Retinal pigment epithelial cell (primary cell): ENCODE measurements at regions not wholly inside any gene's neighbourhood (a gene's known extent, or its start where the extent isn't known, plus 50 kb on each side); places are given as distances from the start of the nearest gene placed in this dataset.

Experiments used
- DNase-seq: peaks from one replicate; pipeline ENCODE4 v3.0.0-alpha.2; 2010; ENCODE audit warnings: low read depth
- H3K4me3 ChIP-seq: 2 replicates; pipeline ENCODE4 v1.5.1; 2011; ENCODE audit warnings: mild to moderate bottlenecking, low read length, control low read depth, moderate library complexity
- CTCF ChIP-seq: conservative IDR thresholded peaks from 2 replicates; pipeline ENCODE4 v1.5.1; 2011; ENCODE audit warnings: low read depth, low read length, control low read depth, inconsistent platforms

- H3K4me3 ChIP-seq, result no peak overlapping the region
- no peak for TF ChIP-seq CTCF
- DNase-seq, result no peak
Measured at GRCh38 chr2:225864394-225864793, 464.9 kb downstream of the NYAP2 start.

- no peak for TF ChIP-seq CTCF
- H3K4me3 ChIP-seq, result no peak overlapping the region
- no peak for DNase-seq
Measured at GRCh38 chr2:225842939-225843338, 443.4 kb downstream of the NYAP2 start.

GRCh38 chr2:225841314-225841713 lies 441.8 kb downstream of the NYAP2 start:
- no peak for DNase-seq
- TF ChIP-seq CTCF, result no peak
- H3K4me3 ChIP-seq, result no peak overlapping the region

- H3K4me3 ChIP-seq, result no peak overlapping the region
- TF ChIP-seq CTCF, result no peak
- no peak for DNase-seq
Measured at GRCh38 chr2:225837328-225837727, 437.8 kb downstream of the NYAP2 start.

GRCh38 chr2:225824748-225825449 lies 425.4 kb downstream of the NYAP2 start:
- TF ChIP-seq CTCF, result no peak
- no peak for DNase-seq

GRCh38 chr2:225821351-225821750 lies 421.8 kb downstream of the NYAP2 start:
- no peak for TF ChIP-seq CTCF
- no peak for DNase-seq
- no peak overlapping the region for H3K4me3 ChIP-seq

More at GRCh38 chr2:225824748-225825449, 425.4 kb downstream of the NYAP2 start:
- H3K4me3 ChIP-seq, result no peak overlapping the region

GRCh38 chr2:225820826-225821225 lies 421.3 kb downstream of the NYAP2 start:
- no peak for DNase-seq
- no peak overlapping the region for H3K4me3 ChIP-seq
- TF ChIP-seq CTCF, result no peak
